ENCODE measurements at regions not wholly inside any gene's neighbourhood (a gene's known extent, or its start where the extent isn't known, plus 50 kb on each side); places are given as distances from the start of the nearest gene placed in this dataset.

- no peak for TF ChIP-seq CTCF (IDR thresholded peaks at IDR 0.05)
- TF ChIP-seq POLR2A (IDR thresholded peaks at IDR 0.05), result no peak
Observed at GRCh38 chr18:61657066-61657732, 235.6 kb downstream of the RNF152 start.

Measured in ovary (tissue), 3 donors.